Activated CD8-positive, alpha-beta memory T cell treated with anti-CD3 and anti-CD28 coated beads for 48 hours (primary cell): ENCODE measurements at regions not wholly inside any gene's neighbourhood (a gene's known extent, or its start where the extent isn't known, plus 50 kb on each side); places are given as distances from the start of the nearest gene placed in this dataset.
"Not testable (repeated sequence)": the region's sequence is repeated elsewhere in the genome, so short reads cannot be mapped to it uniquely, and the experiment has no call there.

ENCODE experiments used
- DNase-seq, 3 experiments: peaks; one replicate each; pipeline ENCODE4 v3.0.0-alpha.2; 2020; ENCODE audit warnings: low read depth in 2 of 3, low spot score in 2 of 3

DNA sequence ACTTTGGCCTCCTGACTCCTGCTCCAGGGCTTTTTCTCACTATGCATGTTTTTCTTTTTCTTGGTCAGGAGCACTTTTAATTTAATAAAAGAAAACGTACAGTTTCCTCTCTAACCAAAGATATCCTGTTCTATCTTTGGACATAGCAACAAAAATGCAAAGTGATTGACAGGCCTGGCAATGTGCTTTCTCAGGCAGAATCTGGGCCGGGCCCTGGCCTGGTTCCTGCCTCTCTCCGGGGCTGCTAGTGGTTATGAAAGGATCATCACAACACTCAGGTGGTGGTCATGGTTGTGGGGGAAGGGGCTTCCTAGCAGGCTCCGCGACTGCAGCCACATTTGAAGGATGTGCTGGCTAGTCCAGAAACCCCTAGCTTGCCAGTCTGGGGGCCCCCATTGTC, 85.8 kb upstream of the USP24 start:
- no peak for DNase-seq

DNA sequence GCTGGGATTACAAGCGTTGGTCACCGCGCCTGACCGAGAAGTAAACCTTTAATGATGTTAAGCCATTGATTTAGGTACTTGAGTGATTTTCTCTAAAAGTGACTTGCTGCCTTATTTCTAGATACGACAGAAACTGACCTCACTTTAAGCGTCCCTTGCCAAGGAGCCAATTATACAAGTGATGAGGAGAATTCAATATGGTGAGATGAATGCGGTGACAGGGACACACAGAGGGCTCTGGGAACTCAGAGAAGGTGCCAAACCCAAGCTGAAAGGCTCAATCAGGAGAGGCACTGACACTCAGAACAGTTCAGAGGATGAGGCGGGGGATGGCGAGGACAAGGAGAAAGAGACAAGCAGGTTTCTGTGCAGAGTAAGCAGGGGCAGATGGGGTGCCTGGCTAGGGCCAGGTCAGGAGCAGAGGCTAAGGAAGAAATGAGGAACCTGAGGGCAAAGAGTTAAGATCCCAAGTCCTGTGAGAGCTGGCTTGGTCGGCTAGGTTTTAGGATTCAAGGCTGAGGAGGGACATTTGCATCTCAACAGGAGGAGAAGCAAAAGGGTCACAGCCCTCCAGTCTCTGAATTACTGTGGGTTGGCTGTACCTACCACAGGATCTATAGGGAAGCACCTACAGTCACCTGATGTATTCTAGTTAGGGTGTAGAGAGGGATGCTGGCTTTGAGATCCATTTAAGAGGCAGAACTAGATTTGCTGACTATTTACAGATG, 83.2 kb upstream of the USP24 start:
- DNase-seq, result no peak

DNA sequence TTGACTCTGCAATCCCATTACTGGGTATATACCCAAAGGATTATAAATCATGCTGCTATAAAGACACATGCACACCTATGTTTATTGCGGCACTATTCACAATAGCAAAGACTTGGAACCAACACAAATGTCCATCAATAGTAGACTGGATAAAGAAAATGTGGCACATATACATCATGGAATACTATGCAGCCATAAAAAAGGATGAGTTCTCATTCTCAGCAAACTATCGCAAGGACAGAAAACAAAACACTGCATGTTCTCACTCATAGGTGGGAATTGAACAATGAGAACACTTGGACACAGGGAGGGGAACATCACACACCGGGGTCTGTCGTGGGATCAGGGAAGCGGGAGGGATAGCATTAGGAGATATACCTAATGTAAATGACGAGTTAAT, 81.1 kb upstream of the USP24 start:
- DNase-seq, result not testable (repeated sequence)

GRCh38 chr1:55289614-55290013, 74.5 kb upstream of the USP24 start:
- DNase-seq, result no peak

- DNase-seq, result no peak
Observed at GRCh38 chr1:55289042-55289441, 73.9 kb upstream of the USP24 start.

DNA sequence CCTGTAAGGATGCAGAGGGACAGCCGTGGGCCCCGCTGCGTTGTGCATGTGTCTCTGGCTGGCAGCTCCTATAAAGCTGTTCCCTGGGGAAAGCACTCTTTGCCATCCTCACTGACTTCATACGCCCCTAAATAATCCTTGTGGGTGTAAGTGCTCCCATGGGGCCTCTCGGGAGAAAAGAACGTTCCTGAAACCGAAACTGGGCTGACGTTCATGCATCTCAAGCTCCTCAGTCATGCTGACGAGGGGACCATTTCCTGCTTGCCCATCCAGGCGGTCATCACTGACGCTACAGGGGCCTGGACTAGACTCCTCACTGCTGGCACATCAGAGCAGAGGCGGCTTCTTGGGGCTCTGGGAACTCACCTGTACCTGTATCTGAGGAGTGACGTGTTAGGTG, 73.1 kb upstream of the USP24 start:
- no peak for DNase-seq

GRCh38 chr1:55287723-55288122, 72.6 kb upstream of the USP24 start:
- no peak for DNase-seq

GRCh38 chr1:55286856-55287602, 71.9 kb upstream of the USP24 start:
- DNase-seq, result no peak

DNA sequence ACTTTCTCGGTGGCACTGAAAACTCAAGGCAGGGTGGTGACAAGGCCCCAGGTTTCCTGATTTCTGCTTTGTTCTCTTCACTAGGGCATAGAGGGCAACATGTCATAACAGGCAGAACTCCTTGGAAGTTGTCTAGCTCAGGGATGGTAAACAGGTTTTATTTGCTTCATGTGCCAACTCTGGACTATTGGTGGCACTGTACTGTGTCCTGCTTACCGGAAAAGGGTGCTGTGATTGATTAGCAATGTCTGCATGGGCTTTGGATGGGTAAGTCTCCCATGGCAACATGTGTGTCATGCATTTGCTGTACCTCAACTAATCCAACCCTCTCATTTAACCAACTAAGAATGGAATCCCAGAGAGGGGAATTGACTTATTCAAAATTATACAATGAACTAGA, 70.7 kb upstream of the USP24 start:
- no peak for DNase-seq

DNA sequence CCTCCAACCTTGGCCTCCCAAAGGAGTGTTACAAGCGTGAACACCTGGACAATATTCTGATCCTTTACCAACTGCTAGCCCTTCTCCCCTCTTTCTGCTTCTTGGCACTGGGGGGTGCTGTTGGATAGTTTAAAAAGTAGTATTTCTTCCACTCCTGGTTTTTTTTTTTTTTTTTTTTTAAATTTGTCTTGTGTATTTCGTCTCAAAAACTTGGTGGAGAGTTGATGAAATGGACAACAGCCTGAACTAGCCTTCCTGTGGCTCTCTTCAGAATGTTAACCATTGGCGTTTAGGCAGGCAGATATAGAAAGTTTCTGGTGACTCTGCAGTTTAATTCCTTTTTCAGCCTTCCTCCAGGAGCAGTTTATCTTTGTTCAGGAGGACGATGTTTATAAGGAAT, 69.7 kb upstream of the USP24 start:
- no peak for DNase-seq

- no peak for DNase-seq
Observed at GRCh38 chr1:55282058-55282457, 66.9 kb upstream of the USP24 start.

GRCh38 chr1:55280731-55281130, 65.6 kb upstream of the USP24 start:
- DNase-seq, result no peak

DNA sequence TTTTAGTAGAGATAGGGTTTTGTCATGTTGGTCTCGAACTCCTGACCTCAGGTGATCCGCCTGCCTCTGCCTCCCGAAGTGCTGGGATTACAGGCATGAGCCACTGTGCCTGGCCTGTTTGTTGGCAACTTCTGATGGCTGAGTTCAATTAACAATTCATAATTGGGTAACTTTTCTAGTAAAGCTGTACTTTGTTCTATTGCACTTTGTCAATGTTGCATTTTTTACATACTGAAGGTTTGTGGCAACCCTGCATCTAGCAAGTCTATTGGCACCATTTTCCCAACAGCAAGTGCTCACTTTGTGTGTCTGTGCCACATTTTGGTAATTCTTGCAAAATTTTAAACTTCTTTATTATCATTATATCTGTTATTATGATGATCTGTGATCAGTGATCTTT, 64.5 kb upstream of the USP24 start:
- no peak for DNase-seq

DNA sequence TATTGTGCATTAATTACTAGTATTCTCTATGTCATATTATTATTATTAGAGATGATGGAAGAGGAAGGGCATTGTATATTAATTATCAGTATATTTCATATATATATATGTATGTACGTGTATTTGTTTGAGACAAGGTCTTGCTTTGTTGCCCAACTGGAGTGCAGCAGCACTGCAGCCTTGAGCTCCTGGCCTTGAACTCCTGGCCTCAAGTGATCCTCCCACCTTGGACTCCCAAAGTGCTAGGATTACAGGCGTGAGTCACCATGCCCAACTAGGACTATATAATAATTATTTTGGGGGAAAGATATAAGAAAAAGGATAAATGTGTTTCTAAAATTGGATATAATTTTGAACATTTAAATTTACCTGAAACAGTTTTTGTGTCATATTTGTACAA, 63.2 kb upstream of the USP24 start:
- no peak for DNase-seq

- DNase-seq, result peak; percentile 45 to 72 (median 49)
Observed at GRCh38 chr1:55277377-55278130, 62.4 kb upstream of the USP24 start.

GRCh38 chr1:55276671-55277376, 61.7 kb upstream of the USP24 start:
- DNase-seq, result no peak

GRCh38 chr1:55275941-55276341, 60.8 kb upstream of the USP24 start:
- no peak for DNase-seq

- DNase-seq, result no peak
Observed at GRCh38 chr1:55275151-55275748, 60.1 kb upstream of the USP24 start.

DNA sequence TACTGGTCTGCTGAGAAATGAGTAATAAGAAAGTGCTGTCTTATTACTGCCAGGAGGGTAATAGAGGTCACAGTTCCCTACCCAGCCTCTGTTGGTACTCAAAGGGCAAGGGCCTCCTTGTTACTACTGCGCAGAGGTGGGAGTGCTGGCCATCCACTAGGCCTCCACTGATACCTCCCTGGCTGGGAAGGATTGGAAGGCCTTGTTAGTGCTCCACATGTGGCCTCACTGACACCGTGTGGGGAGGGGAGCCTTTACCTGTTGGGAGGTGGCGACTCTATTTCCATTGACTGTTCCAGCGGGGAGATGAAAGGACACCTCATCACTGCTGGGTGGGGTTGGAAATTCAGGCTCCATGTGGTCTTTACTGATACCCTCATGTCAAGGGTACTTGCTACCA, 57.8 kb upstream of the USP24 start:
- no peak for DNase-seq
